AG04449 (cell line): ENCODE measurements at regions not wholly inside any gene's neighbourhood (a gene's known extent, or its start where the extent isn't known, plus 50 kb on each side); places are given as distances from the start of the nearest gene placed in this dataset.

Experiments
- CTCF ChIA-PET: fragments of 350-600 bp; formaldehyde crosslinking; extraction: SDS; loops from one replicate; lab custom pipeline; 2021; ENCODE audit warnings: antibody characterized with exemption; lab: Yijun Ruan, JAX
- POLR2A ChIA-PET: fragments of 400-600, 350-600 bp; formaldehyde crosslinking; extraction: SDS; loops from one replicate; lab custom pipeline; 2020; ENCODE audit warnings: antibody characterized with exemption, inconsistent platforms; lab: Yijun Ruan, JAX
- DNase-seq: peaks from one replicate; pipeline ENCODE4 v3.0.0-alpha.2; 2010; ENCODE audit warnings: low read depth, low spot score
- H3K4me3 ChIP-seq: 2 replicates; pipeline ENCODE4 v1.5.1; 2011; ENCODE audit warnings: low read depth, mild to moderate bottlenecking, control low read depth, low read length
- TF ChIP-seq, protein P1 (sequence below): IDR thresholded peaks from one replicate; pipeline ENCODE4 v1.5.1; 2011; ENCODE audit warnings: mild to moderate bottlenecking, moderate library complexity, low read length, control low read depth, inconsistent platforms; ENCODE audit not compliant: insufficient read depth; ENCODE audit errors: missing control alignments

DNA sequence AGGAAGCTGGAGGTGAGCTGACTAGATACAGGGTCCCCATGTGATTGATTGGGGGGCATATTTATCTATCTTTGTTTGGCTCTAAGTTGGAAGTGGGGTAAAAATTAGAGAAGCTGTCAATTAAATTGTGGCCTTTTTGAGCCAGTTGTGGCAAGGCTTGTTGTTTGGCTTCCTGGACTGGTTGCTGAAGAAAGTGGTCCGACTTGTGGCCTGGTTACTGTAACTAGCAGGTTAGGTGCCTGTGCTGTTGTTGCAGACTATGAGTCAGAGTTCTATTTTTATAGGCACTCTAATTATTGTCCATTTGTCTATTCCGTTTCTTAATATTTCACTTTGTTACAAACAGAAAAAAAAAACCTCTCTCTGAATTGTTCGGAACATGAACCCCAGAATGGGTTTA lies 129.1 kb upstream of the CNTN6 start:
- ChIA-PET POLR2A (no interaction called here), CTCF (no interaction called here)
- TF ChIP-seq, protein P1, sequence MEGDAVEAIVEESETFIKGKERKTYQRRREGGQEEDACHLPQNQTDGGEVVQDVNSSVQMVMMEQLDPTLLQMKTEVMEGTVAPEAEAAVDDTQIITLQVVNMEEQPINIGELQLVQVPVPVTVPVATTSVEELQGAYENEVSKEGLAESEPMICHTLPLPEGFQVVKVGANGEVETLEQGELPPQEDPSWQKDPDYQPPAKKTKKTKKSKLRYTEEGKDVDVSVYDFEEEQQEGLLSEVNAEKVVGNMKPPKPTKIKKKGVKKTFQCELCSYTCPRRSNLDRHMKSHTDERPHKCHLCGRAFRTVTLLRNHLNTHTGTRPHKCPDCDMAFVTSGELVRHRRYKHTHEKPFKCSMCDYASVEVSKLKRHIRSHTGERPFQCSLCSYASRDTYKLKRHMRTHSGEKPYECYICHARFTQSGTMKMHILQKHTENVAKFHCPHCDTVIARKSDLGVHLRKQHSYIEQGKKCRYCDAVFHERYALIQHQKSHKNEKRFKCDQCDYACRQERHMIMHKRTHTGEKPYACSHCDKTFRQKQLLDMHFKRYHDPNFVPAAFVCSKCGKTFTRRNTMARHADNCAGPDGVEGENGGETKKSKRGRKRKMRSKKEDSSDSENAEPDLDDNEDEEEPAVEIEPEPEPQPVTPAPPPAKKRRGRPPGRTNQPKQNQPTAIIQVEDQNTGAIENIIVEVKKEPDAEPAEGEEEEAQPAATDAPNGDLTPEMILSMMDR: no peak
- no peak for DNase-seq
- no peak overlapping the region for H3K4me3 ChIP-seq

DNA sequence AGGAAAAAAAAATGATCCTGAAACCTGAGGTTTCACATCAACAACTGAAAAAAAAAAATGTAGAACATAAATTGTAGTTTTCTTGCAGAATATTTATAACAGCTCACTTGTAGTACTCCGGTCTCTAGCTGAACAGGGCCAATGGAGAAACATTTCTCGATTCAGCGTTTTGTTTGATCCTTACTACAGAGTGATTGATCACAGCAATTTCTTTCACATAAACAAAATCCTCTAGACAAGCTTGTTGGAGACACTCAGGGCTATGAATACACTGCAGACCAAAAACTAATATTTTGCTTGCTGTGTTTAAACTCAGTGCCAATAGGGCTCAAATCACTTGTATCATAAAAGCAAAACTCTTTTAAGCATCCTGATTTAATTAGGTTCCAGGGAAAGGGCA lies 127.0 kb upstream of the CNTN6 start:
- no peak overlapping the region for H3K4me3 ChIP-seq
- ChIA-PET CTCF (no interaction called here), POLR2A (no interaction called here)
- TF ChIP-seq, protein P1: no peak
- no peak for DNase-seq

DNA sequence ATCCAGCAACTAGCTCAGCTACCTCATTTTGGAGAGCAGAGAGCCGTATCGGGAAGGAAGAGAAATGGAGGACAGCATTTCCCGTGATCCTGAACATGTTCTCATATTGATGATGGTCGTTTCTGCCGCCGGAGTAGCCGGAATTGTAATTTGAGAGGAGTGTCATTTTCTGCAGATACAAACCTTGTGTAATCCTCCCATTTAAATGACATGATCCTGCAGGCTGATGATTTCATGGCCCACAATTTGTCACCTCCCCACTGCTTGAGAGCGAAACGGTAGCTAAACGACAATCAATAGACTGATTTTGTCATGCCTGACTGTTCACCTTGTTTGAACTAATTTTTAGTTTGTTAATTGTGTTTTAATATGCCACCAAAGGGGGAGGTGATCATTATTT lies 126.5 kb upstream of the CNTN6 start:
- no peak overlapping the region for H3K4me3 ChIP-seq
- no peak for DNase-seq
- POLR2A ChIA-PET: no interaction called here
- TF ChIP-seq, protein P1: no peak
- CTCF ChIA-PET: no interaction called here

DNA sequence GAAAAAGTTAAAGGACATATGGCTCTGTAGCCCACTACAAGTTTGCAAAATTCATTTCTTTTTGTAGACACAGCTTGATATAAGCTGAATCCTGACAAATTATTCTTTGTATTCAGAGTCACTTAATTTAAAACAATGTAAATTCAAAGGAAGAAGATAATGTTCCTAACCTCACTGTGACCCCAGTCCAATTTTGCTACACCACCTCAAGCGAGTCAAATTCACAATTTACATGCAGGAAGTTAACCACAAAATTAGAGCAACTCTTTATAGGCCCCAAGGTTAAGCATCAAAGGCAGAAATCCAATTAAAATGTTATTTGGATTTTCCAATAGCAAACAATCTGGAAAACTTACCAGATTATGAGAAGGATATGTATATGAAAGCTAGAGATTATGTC lies 119.5 kb upstream of the CNTN6 start:
- CTCF ChIA-PET: no interaction called here
- POLR2A ChIA-PET: no interaction called here
- no peak overlapping the region for H3K4me3 ChIP-seq
- TF ChIP-seq, protein P1: no peak
- DNase-seq: no peak

DNA sequence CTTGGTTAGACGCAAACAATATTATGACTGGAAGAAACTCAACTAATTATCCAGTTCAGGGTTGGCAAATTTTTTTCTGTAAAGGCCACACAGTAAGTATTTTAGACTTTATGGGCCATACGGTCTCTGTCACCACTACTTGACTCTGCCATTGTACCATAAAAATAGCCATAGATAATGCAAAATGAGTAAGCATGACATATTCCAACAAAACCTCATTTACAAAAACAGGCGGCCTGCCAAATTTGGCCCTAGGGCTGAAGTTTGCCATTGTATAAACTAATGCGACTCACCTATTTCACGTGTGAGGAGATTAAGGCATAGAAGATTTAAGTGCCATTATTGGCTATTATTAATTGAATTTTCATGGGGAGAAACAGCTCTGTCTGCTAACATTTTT lies 116.8 kb upstream of the CNTN6 start:
- TF ChIP-seq, protein P1: no peak
- DNase-seq: no peak
- POLR2A ChIA-PET: no interaction called here
- no peak overlapping the region for H3K4me3 ChIP-seq
- CTCF ChIA-PET: no interaction called here

DNA sequence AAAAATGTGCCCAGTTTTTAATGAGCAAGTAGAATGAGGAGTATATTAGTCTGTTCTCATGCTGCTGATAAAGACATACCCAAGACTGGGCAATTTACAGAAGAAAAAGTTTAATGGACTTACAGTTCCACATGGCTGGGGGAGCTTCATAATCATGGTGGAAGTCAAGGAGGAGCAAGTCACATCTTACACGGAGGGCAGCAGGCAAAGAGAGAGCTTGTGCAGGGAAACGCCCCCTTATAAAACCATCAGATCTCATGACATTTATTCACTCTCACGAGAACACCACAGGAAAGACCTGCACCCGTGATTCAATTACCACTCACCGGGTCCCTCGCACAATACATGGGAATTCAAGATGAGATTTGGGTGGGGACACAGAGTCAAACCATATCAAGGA lies 111.7 kb upstream of the CNTN6 start:
- TF ChIP-seq, protein P1: no peak
- ChIA-PET POLR2A (no interaction called here), CTCF (no interaction called here)
- no peak overlapping the region for H3K4me3 ChIP-seq
- DNase-seq: no peak

DNA sequence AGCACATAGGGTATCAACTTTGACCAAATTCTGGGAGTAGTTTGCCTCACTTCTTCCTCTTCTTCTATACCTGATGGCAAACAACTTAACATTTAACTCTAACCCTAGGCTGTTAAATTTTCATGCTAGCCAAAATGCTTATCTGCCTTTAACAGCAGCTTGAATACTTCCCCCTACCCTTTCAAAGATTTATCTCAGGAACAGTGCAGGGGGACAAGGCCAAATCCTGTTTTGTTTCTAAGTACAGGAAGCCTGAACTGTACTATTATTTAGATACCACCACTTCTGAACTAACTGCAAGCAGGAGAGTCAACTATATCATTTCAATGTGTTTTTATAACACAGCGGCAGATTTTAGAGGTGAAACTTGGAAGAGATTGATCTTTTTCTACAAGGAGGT lies 104.0 kb upstream of the CNTN6 start:
- ChIA-PET CTCF (no interaction called here), POLR2A (no interaction called here)
- DNase-seq: no peak
- TF ChIP-seq, protein P1: no peak
- H3K4me3 ChIP-seq: no peak overlapping the region
